Hematopoietic multipotent progenitor cell treated with erythropoietin and hydrocortisone succinate and interleukin-3 and kit ligand, for 8 days (in vitro differentiated cells): ENCODE measurements at regions not wholly inside any gene's neighbourhood (a gene's known extent, or its start where the extent isn't known, plus 50 kb on each side); places are given as distances from the start of the nearest gene placed in this dataset.
"Not testable (repeated sequence)": the region's sequence is repeated elsewhere in the genome, so short reads cannot be mapped to it uniquely, and the experiment has no call there.

ENCODE experiments used
- DNase-seq: peaks from one replicate; pipeline ENCODE4 v3.0.0-alpha.2; 2015

GRCh38 chr1:98811-99210, 352.7 kb downstream of the OR4F29 start:
- DNase-seq: not testable (repeated sequence)

- not testable (repeated sequence) for DNase-seq
Observed at GRCh38 chr1:91279-91678, 360.2 kb downstream of the OR4F29 start.

DNA sequence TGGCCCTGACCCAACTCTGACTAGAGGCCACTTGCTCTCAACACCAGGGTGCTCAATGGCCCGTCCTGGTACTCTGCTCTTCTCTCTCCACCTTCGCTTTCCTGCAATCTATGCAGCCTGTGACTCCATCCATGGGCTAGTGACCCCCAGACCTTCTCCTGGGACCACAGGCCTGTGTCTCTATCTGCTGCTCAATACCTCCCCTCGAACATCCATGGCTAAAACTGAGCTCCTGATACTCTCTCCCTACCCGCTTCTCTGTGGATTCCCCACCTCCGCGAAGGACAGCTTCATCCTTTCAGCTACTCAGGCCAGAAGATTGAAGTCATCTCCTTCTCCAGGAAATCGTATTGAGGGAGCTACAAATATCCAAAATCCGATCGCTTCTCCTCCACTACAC, 363.4 kb downstream of the OR4F29 start:
- not testable (repeated sequence) for DNase-seq

DNA sequence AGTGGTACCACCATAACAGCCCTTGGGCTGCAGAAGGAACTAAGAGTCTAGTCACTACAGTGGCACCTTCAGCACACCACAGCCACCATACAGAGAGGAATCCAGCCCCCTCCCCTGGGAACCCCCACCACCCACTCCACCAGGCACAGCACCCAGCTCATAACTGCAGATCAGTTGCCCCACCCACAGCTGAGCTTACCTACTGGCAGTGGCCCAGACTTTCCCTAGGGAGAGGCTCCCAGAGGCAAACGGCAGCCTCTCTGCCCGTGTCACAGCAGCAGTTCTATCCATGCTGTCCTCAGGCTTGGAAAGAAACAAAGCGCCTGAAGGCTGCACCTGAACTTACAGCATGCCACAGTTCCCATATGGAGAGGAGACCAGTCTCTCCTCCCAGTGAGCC, 372.3 kb downstream of the OR4F29 start:
- not testable (repeated sequence) for DNase-seq

GRCh38 chr1:65119-65518, 386.4 kb downstream of the OR4F29 start, which contains the start of gene OR4F5:
OR4F5 (plus strand) TSS chr1:65419.
- not testable (repeated sequence) for DNase-seq

- DNase-seq: not testable (repeated sequence)
Observed at GRCh38 chr1:56014-56531, 395.4 kb downstream of the OR4F29 start.

GRCh38 chr1:53182-53581, 398.3 kb downstream of the OR4F29 start:
- DNase-seq: not testable (repeated sequence)

DNA sequence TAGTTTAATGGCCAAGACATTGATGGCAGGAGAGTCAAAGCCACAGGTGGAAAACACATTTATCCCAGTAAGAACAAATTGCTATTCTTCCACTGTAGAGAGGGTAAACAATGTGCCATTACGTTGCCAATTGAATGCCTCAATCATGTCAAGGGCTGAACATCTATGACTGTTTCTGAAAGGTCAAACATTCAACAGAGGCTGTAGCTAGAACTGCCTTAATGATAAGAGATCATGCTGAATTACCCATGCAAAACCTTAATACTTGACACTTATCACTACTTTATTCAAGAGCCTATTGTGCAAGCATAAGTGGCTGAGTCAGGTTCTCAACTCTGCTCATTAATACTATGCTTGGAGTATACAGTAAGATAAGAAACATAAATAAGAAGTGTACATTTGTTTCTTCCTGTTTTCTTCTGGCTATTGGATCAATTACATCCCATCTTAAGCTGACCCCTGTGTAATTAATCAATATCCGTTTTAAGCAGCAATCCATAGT, 409.5 kb downstream of the OR4F29 start:
- DNase-seq: not testable (repeated sequence)

DNA sequence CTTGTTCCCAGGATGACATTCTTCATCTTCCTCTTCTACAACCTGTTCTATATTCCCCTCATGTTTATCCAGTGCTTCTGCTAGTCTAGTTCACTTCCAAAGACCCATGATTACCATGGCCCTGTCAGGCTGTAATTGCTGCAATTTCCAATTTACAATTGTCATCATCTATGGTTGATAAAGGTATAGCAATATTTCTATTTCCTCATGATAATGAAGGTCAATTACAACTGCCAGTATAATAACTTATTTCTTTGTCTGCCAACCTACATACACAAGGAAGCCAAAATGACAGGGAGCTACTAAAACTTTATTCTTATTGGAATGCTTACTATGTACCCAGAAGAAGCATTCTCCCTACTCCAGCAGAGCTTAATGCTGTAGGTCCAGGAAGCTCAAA, 410.3 kb downstream of the OR4F29 start:
- DNase-seq: not testable (repeated sequence)

- DNase-seq: not testable (repeated sequence)
Observed at GRCh38 chr1:29183-29582, 422.3 kb downstream of the OR4F29 start.

GRCh38 chr1:17298-17697, 434.2 kb downstream of the OR4F29 start:
- not testable (repeated sequence) for DNase-seq

GRCh38 chr1:16025-16424, 435.5 kb downstream of the OR4F29 start:
- not testable (repeated sequence) for DNase-seq

DNA sequence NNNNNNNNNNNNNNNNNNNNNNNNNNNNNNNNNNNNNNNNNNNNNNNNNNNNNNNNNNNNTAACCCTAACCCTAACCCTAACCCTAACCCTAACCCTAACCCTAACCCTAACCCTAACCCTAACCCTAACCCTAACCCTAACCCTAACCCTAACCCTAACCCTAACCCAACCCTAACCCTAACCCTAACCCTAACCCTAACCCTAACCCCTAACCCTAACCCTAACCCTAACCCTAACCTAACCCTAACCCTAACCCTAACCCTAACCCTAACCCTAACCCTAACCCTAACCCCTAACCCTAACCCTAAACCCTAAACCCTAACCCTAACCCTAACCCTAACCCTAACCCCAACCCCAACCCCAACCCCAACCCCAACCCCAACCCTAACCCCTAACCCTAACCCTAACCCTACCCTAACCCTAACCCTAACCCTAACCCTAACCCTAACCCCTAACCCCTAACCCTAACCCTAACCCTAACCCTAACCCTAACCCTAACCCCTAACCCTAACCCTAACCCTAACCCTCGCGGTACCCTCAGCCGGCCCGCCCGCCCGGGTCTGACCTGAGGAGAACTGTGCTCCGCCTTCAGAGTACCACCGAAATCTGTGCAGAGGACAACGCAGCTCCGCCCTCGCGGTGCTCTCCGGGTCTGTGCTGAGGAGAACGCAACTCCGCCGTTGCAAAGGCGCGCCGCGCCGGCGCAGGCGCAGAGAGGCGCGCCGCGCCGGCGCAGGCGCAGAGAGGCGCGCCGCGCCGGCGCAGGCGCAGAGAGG, 441.3 kb downstream of the OR4F29 start:
- DNase-seq: not testable (repeated sequence)
